Neural cell (in vitro differentiated cells): ENCODE measurements at regions not wholly inside any gene's neighbourhood (a gene's known extent, or its start where the extent isn't known, plus 50 kb on each side); places are given as distances from the start of the nearest gene placed in this dataset.

Source experiments
- H2AFZ ChIP-seq: fragments of 200-600, 300-800 bp; sonication (generic), shearing (Covaris generic); 2 replicates; pipeline ENCODE4 v1.6.0; 2014; ENCODE audit warnings: low read depth, mild to moderate bottlenecking, antibody characterized with exemption, low read length, moderate library complexity
- H3F3A ChIP-seq: fragments of 200-600 bp; shearing (Covaris generic); 2 replicates; pipeline ENCODE4 v1.6.1; 2016; ENCODE audit warnings: mild to moderate bottlenecking, moderate library complexity, mixed read lengths, antibody characterized with exemption, low read length; ENCODE audit not compliant: insufficient read depth, poor library complexity, severe bottlenecking
- H3K27ac ChIP-seq: fragments of 200-600, 300-800 bp; sonication (generic), shearing (Covaris generic); 2 replicates; pipeline ENCODE4 v1.5.1; 2014; ENCODE audit warnings: mild to moderate bottlenecking, low read length, moderate library complexity
- H3K27me3 ChIP-seq: fragments of 300-800, 200-600 bp; sonication (generic), shearing (Covaris generic); 2 replicates; pipeline ENCODE4 v1.6.0; 2014; ENCODE audit warnings: mild to moderate bottlenecking, low read depth, low read length, moderate library complexity; ENCODE audit not compliant: insufficient read depth
- H3K36me3 ChIP-seq: fragments of 300-800, 200-600 bp; sonication (generic), shearing (Covaris generic); 2 replicates; pipeline ENCODE4 v1.5.1; 2014; ENCODE audit warnings: mild to moderate bottlenecking, antibody characterized with exemption, low read length, moderate library complexity; ENCODE audit not compliant: insufficient read depth
- H3K4me2 ChIP-seq: fragments of 300-800, 200-600 bp; sonication (generic), shearing (Covaris generic); 2 replicates; pipeline ENCODE4 v1.6.0; 2014; ENCODE audit warnings: mild to moderate bottlenecking, low read length
- H3K4me3 ChIP-seq: fragments of 300-800, 200-600 bp; sonication (generic), shearing (Covaris generic); 2 replicates; pipeline ENCODE4 v1.5.1; 2014; ENCODE audit warnings: mild to moderate bottlenecking, low read length, moderate library complexity
- H3K79me2 ChIP-seq: fragments of 200-600 bp; shearing (Covaris generic); replicated peaks from 2 replicates; pipeline ENCODE4 v1.6.0; 2014; ENCODE audit warnings: mild to moderate bottlenecking, low read length, moderate library complexity; ENCODE audit not compliant: insufficient read depth
- H3K9ac ChIP-seq: fragments of 300-800, 200-600 bp; sonication (generic), shearing (Covaris generic); 2 replicates; pipeline ENCODE4 v1.6.1; 2016; ENCODE audit warnings: mild to moderate bottlenecking, low read length, mixed read lengths
- H3K9me2 ChIP-seq: fragments of 200-600 bp; shearing (Covaris generic); 2 replicates; pipeline ENCODE4 v1.6.1; 2016; ENCODE audit warnings: mild to moderate bottlenecking, low read length, mixed read lengths; ENCODE audit not compliant: insufficient read depth
- H3K9me3 ChIP-seq: fragments of 200-600, 300-800 bp; sonication (generic), shearing (Covaris generic); 2 replicates; pipeline ENCODE4 v1.6.1; 2016; ENCODE audit warnings: mild to moderate bottlenecking, mixed run types, low read length, moderate library complexity, mixed read lengths
- H4K20me1 ChIP-seq: fragments of 200-600 bp; shearing (Covaris generic); 2 replicates; pipeline ENCODE4 v1.6.1; 2016; ENCODE audit warnings: mild to moderate bottlenecking, mixed run types; ENCODE audit not compliant: insufficient read depth
- CTCF ChIP-seq: fragments of 450-650 bp; IDR thresholded peaks from 2 replicates; pipeline ENCODE4 v1.5.1; 2014; ENCODE audit warnings: antibody characterized with exemption, mild to moderate bottlenecking, moderate library complexity; ENCODE audit not compliant: poor library complexity, severe bottlenecking
- EP300 ChIP-seq: fragments of 450-650 bp; conservative IDR thresholded peaks from 2 replicates; pipeline ENCODE4 v1.6.1; 2014; ENCODE audit warnings: antibody characterized with exemption, mild to moderate bottlenecking, moderate library complexity; ENCODE audit not compliant: poor library complexity, severe bottlenecking
- EZH2 ChIP-seq: fragments of 200-600, 300-800 bp; shearing (Covaris generic), sonication (generic); IDR thresholded peaks from 2 replicates; pipeline ENCODE4 v1.6.1; 2014; ENCODE audit warnings: antibody characterized with exemption, low read length, borderline replicate concordance, mild to moderate bottlenecking; ENCODE audit not compliant: insufficient read depth, poor library complexity, severe bottlenecking
- MXI1 ChIP-seq: fragments of 450-650 bp; conservative IDR thresholded peaks from 2 replicates; pipeline ENCODE4 v1.6.1; 2014; ENCODE audit warnings: antibody characterized with exemption, mild to moderate bottlenecking; ENCODE audit not compliant: poor library complexity, severe bottlenecking
- POLR2AphosphoS5 ChIP-seq: IDR thresholded peaks from 2 replicates; pipeline ENCODE4 v1.6.1; 2012
- RAD21 ChIP-seq: fragments of 450-650 bp; conservative IDR thresholded peaks from 2 replicates; pipeline ENCODE4 v1.6.1; 2014; ENCODE audit warnings: antibody characterized with exemption, mild to moderate bottlenecking, moderate library complexity
- REST ChIP-seq: IDR thresholded peaks from 2 replicates; pipeline ENCODE4 v1.6.1; 2012; ENCODE audit warnings: borderline replicate concordance
- SMC3 ChIP-seq: fragments of 450-650 bp; conservative IDR thresholded peaks from 2 replicates; pipeline ENCODE4 v1.6.1; 2014; ENCODE audit warnings: antibody characterized with exemption, mild to moderate bottlenecking, moderate library complexity; ENCODE audit not compliant: poor library complexity
- TAF1 ChIP-seq: IDR thresholded peaks from 2 replicates; pipeline ENCODE4 v1.6.1; 2012; ENCODE audit warnings: low read depth

DNA sequence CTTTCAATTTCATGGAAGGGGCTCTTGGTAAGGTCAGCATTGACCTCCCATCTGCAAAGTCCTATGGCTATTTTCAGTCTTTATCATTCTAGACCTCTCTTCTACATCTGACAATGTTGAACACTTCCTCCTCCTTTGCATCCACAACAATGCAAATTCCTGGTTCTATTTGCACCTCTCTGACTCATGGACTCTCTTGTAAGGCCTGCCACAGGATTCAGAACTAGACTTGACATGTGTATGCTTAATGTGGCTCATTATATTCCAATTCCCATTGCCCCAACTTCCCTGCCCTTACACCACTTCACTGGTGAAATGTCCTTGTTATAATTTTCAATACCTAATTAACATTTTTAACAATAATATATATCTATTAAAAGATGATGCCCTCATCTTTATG, 314.3 kb upstream of the FGF13 start:
- TF ChIP-seq CTCF (no peak), MXI1 (no peak), EZH2 (no peak)
- no peak overlapping the region for H3K4me2 ChIP-seq
- no peak overlapping the region for H2AFZ ChIP-seq
- H3K9ac ChIP-seq: no peak overlapping the region
- H3F3A ChIP-seq: no peaks in the 10 kb centered on the region
- no peaks in the 10 kb centered on the region for H3K9me3 ChIP-seq
- no peaks in the 10 kb centered on the region for H3K36me3 ChIP-seq
- H3K4me3 ChIP-seq: no peak overlapping the region
- no peak overlapping the region for H3K27ac ChIP-seq
- H3K9me2 ChIP-seq: no peaks in the 10 kb centered on the region
- no peaks in the 10 kb centered on the region for H3K79me2 ChIP-seq
- no peaks in the 10 kb centered on the region for H4K20me1 ChIP-seq
- no peaks in the 10 kb centered on the region for H3K27me3 ChIP-seq

DNA sequence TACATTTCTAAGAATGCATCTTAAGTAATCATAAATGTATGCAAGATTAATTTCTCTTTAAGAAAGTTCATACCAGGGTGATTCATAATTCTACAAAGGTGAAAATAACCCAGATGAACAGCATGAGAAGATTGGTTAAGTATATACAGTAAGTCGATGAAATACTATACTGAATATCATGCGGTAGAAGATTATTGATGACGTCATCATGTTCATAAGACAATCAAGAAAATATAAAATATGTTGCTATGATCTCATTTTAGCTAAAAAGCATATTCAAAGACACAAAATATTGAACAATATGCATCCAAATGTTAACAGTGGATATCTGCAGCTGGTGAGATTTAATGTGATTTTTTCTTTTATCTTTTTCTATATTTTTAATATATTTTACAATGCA, 312.0 kb upstream of the FGF13 start:
- H3F3A ChIP-seq: no peaks in the 10 kb centered on the region
- no peak overlapping the region for H3K27ac ChIP-seq
- TF ChIP-seq EP300 (no peak), EZH2 (no peak), TAF1 (no peak)
- H3K4me3 ChIP-seq: no peak overlapping the region
- H3K4me2 ChIP-seq: no peak overlapping the region
- no peaks in the 10 kb centered on the region for H3K27me3 ChIP-seq
- no peaks in the 10 kb centered on the region for H3K9me3 ChIP-seq
- no peaks in the 10 kb centered on the region for H3K79me2 ChIP-seq
- H4K20me1 ChIP-seq: no peaks in the 10 kb centered on the region
- H2AFZ ChIP-seq: no peak overlapping the region
- no peaks in the 10 kb centered on the region for H3K9me2 ChIP-seq
- no peak overlapping the region for H3K9ac ChIP-seq
- no peaks in the 10 kb centered on the region for H3K36me3 ChIP-seq

DNA sequence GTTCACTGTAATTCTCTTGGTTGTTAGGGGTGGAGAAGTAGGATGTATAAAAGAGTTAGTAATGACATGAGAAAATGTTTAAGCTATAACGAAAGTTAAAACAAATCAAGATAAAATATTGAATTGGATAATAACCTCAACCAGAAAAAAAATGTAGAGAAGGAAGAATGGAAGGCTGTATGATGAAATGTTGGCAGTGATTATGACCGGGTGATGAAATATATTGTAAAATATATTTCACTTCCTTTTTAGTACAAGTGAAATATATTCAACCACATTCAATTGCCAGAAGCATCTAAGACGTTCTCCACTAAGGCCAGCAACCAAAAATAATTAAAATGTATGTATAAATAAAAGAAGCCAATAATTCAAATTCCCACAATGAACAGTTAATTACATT, 309.3 kb upstream of the FGF13 start:
- H3K36me3 ChIP-seq: no peaks in the 10 kb centered on the region
- no peaks in the 10 kb centered on the region for H3K27me3 ChIP-seq
- no peak for TF ChIP-seq SMC3
- TF ChIP-seq RAD21: no peak
- TF ChIP-seq MXI1: no peak
- TF ChIP-seq CTCF: no peak
- TF ChIP-seq POLR2AphosphoS5: no peak
- no peak for TF ChIP-seq EZH2
- TF ChIP-seq REST: no peak
- no peak for TF ChIP-seq TAF1
- TF ChIP-seq EP300: no peak
- H3K27ac ChIP-seq: no peak overlapping the region
- no peaks in the 10 kb centered on the region for H3F3A ChIP-seq
- H2AFZ ChIP-seq: no peak overlapping the region
- no peak overlapping the region for H3K4me3 ChIP-seq
- H3K4me2 ChIP-seq: no peak overlapping the region
- H3K79me2 ChIP-seq: no peaks in the 10 kb centered on the region
- no peaks in the 10 kb centered on the region for H3K9me2 ChIP-seq
- no peaks in the 10 kb centered on the region for H4K20me1 ChIP-seq
- H3K9ac ChIP-seq: no peak overlapping the region
- no peaks in the 10 kb centered on the region for H3K9me3 ChIP-seq
